ENCODE measurements at regions not wholly inside any gene's neighbourhood (a gene's known extent, or its start where the extent isn't known, plus 50 kb on each side); places are given as distances from the start of the nearest gene placed in this dataset.

DNA sequence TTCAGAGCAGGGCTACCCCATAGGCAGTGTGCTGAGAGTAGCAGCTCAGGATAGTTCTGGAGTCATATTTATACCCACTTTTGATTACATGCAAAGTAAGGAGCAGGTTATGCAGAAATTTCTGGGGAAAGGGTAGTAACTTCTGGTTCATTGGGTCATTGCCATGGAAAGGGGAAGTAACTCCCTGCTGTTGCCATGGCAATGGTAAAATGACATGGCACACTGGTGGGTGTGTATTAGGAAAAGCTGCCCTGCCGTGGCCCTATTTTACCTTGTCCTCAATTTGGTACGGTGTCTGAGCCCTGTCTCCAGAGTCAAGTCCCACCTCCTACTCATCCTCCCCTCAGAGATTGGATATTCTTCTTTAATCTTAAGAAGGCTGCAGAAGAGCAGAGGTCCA lies 526.7 kb upstream of the TYRP1 start:
- DNase-seq: no peak

DNA sequence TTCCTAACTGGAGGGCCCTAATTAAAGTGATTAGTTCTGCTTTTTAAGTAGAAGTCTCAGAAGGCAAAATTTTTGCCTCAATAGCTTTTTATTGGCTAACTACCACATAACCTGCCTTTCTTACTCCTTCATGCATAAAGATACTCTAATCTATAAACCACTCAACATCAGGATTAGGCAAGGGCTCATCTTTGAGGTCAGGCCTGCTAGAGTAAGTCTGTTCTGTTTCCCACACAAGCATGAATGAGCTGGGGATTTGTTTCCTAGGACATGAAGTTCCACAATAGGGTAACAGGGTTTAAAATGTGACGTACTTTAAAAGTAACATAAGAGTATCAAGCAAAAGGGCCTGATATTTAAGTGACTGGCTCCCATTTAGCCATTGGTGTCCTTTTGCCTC lies 522.7 kb upstream of the TYRP1 start:
- no peak for DNase-seq

DNA sequence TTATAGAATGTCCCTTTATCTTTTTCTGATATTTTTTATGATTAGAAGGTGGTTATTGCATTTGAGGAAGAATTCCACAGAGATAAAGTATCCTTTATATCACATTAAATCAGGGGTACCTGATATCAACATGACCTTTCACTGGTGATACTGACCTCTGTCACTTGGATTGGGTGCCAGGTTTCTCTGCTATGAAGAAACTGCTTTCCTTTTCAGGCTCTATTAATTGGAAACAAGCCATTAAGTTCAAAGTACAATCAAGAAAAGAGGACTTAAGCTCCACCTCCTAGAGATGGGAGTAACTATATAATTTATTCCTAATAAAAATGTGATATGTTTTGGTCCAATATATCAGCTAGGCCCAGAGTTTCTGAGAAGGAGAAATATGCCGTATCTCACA lies 514.6 kb upstream of the TYRP1 start:
- no peak for DNase-seq

GRCh38 chr9:12182806-12183205 lies 510.4 kb upstream of the TYRP1 start:
- DNase-seq: no peak

GRCh38 chr9:12183321-12183720 lies 509.9 kb upstream of the TYRP1 start:
- DNase-seq: no peak

- DNase-seq: no peak
Observed at GRCh38 chr9:12185856-12186255, 507.3 kb upstream of the TYRP1 start.

DNA sequence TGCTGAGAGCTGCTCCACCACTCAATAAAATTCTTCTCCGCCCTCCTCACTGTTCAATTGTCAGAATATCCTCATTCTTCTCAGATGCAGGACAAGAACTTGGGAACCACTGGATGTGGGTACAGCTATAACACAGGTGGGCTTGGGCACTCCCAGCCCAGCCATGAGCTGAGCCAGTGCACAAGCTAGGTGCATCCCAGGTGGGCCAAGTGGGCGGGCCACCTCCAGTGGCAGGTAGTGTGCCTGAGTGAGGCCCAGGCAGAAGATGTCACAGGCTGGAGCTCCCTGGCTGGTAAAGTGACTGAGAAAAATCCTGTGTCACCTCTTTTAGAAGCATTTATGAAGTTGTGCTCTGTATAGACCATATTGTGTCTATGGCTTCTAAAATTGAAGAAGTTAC lies 501.6 kb upstream of the TYRP1 start:
- DNase-seq: no peak

DNA sequence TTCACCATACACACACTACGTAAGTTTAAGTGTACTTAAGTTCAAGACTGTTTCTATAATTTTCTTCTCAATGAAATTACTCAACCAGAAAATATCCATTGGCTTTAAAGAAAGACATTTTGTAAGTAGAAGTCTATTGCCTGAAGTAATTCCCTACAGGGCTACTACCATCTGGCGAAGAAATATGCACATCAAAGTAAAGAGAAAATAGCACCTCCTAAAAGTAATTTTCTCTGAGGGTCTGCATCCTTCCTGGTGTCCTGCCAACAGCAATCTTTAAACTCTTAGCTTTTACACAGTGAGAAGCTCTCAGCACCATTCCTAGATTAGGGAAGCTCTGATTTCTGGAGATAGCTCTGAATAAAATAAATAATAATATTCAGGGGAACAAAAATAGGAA lies 498.5 kb upstream of the TYRP1 start:
- DNase-seq: no peak

GRCh38 chr9:12195456-12195855 lies 497.7 kb upstream of the TYRP1 start:
- no peak for DNase-seq

- peak; percentile 56 for DNase-seq
Observed at GRCh38 chr9:12204512-12204911, 488.7 kb upstream of the TYRP1 start.

DNA sequence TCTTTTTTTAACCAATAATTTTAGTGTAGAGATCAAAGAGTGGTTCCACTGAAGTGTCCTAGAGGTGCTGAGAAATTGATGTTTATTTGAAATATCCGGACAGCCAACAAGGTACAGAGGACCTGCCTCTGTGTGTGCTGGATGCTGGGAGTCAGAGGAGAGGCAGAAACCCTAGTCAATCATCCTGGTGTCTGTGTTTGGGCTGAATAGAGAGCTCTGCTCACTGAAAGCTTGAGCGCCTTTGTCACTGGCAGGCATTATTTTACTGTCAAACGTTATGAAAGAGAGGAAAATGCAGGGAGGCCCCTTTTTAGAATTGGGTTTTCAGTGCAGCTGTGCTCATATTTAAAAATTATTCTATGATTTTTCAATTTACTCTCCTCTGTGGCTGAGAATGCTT lies 480.3 kb upstream of the TYRP1 start:
- no peak for DNase-seq

DNA sequence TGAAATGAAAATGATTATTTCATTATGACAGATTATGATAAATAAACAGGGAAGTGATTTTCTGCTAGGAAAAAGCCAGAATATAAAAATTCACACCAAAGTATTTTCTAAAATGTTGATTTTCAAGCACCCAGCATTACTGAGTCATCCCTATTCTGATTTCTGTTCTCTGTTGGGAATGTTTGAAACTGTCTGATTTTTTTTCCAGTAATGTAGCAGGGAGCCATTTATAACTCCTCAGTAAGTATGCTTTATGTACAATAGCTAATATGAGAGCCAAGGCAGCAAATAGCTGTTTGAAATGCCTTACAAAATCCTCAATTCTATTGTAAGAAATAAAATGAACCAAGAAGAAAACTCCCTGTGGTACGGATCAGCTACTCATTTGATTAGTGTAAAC lies 471.7 kb upstream of the TYRP1 start:
- DNase-seq: no peak

DNA sequence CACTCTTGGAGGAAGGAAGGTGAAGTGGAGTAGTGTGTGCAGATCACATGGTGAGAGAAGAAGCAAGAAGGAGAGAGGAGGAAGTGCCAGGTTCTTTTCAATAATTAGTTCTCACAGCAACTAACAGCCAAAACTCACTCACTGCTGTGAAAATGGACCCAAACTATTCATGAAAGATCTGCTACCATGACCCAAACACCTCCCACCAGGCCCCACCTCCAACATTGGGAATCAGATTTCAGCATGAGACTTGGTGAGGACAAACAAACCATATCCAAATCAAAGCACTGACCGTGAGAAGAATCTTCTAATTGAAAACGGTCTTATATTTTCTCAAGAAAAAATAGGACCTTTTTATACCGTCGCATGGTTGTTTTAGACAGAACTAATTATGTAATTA lies 468.7 kb upstream of the TYRP1 start:
- DNase-seq: no peak

DNA sequence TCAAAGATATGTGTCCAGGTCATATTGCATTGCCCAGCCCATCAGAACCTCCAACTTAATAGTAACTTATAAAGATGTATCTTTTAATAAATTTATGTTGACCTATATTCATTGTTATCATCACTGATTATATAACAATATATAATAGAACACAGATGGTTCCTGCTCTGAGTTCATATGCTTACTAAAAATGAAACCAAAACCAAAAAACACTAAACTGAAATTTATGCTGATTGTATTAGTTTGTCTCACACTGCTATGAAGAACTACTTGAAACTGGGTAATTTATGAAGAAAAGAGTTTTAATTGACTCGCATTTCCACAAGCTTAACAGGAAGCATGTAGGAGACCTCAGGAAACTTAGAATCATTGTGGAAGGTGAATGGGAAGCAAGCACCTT lies 462.5 kb upstream of the TYRP1 start:
- DNase-seq: no peak

GRCh38 chr9:12231832-12232231 lies 461.4 kb upstream of the TYRP1 start:
- no peak for DNase-seq

DNA sequence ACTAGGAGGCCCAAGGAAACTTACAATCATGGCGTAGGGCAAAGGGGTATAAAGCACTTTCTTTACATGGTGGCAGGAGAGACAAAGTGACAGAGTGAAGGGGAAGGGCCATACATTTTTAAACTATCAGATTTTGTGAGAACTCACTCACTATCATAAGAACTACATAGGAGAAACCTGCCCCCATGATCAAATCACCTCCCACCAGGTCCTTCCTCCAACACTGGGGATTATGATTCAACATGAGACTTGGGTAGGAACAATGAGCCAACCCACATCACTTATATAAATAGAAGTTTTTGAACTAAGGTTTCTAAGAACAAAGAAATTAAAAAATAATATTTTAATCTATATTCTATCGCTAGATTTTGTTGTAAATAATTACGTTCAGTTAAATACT lies 460.3 kb upstream of the TYRP1 start:
- DNase-seq: no peak

GRCh38 chr9:12253941-12254340 lies 439.2 kb upstream of the TYRP1 start:
- DNase-seq: no peak

- DNase-seq: no peak
Observed at GRCh38 chr9:12266758-12267157, 426.4 kb upstream of the TYRP1 start.

- no peak for DNase-seq
Observed at GRCh38 chr9:12271421-12271891, 421.7 kb upstream of the TYRP1 start.

GRCh38 chr9:12272471-12273120 lies 420.6 kb upstream of the TYRP1 start:
- DNase-seq: no peak

DNA sequence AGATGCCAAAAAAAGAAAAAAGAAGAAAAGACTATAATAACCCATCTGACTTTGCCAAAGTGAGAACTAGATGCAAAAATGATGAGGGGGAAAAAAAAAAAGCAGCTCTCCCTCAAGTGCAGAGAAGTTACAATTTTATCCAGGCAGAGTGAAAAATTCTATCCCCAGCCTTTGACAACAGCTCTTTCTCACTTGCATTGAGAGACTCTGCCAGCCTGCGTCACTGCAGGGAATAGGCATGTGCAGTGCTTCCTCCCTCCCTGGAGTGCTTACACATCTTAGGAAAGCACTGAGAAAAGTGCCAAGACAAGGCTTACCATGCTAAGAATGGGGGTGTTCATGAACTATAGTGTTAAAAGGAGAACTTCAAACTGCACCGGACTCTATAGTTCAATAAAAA lies 418.6 kb upstream of the TYRP1 start:
- DNase-seq: no peak

GRCh38 chr9:12276505-12276904 lies 416.7 kb upstream of the TYRP1 start:
- no peak for DNase-seq

- DNase-seq: no peak
Observed at GRCh38 chr9:12289711-12290110, 403.5 kb upstream of the TYRP1 start.

DNA sequence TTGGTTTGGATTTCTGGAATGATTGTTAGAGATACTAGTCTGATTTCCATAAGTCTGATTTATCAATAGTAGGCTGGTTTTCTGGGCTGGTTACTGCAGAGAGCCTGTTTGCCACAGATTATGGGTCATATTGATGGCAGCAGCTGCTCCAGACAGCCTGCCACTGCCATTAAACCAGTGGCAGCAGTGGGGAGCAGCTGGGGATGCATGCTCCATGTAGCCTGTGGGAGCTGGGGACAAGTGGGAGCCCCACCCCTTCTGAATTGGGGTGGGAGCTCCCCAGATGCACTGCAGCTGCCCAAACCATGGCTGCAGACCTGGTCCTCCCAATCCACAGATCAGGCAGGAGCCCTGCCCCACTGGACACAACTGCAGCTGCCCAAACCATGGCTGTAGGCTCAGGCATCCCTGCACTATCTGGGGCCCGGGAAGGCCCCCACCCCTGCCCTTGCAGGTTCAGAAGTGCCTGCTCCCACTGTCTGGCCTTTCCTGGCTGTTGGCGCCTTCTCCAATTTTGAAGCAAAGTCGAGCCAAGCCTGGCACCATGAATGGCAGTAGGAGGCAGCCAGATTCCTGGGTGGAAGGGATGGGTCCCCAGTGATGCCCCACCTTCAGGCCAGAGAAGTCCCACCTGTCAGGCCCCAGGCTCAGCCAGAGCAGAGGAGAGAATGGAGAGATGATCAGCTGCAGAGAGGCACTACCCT lies 402.9 kb upstream of the TYRP1 start:
- DNase-seq: no peak

GRCh38 chr9:12305211-12305610 lies 388.0 kb upstream of the TYRP1 start:
- DNase-seq: no peak
